ENCODE measurements at regions not wholly inside any gene's neighbourhood (a gene's known extent, or its start where the extent isn't known, plus 50 kb on each side); places are given as distances from the start of the nearest gene placed in this dataset.
"Not testable (repeated sequence)": the region's sequence is repeated elsewhere in the genome, so short reads cannot be mapped to it uniquely, and the experiment has no call there.

GRCh38 chr3:169029674-169030285 is 633.7 kb downstream of the MECOM start:
- H3K36me3 Mint-ChIP-seq (ENCODE audit: low read depth) = no peaks in the 10 kb centered on the region
- H3K4me3 Mint-ChIP-seq = no peak overlapping the region
- ATAC-seq (no peak), DNase-seq (no peak)
- H3K27ac Mint-ChIP-seq = no peak overlapping the region
- H3K27me3 Mint-ChIP-seq (ENCODE audit: low read depth) = no peaks in the 10 kb centered on the region
- no peaks in the 10 kb centered on the region for H3K9me3 Mint-ChIP-seq (ENCODE audit: insufficient read depth)
- CTCF ChIA-PET = no interaction called here
- POLR2A ChIA-PET = no interaction called here
- H3K4me1 Mint-ChIP-seq (ENCODE audit: low read depth) = no peaks in the 10 kb centered on the region

- H3K36me3 Mint-ChIP-seq (ENCODE audit: low read depth) = no peaks in the 10 kb centered on the region
- POLR2A ChIA-PET = no interaction called here
- no peaks in the 10 kb centered on the region for H3K4me1 Mint-ChIP-seq (ENCODE audit: low read depth)
- CTCF ChIA-PET = no interaction called here
- H3K27me3 Mint-ChIP-seq (ENCODE audit: low read depth) = no peaks in the 10 kb centered on the region
- no peak for DNase-seq
- no peak overlapping the region for H3K27ac Mint-ChIP-seq
- H3K4me3 Mint-ChIP-seq = no peak overlapping the region
- no peaks in the 10 kb centered on the region for H3K9me3 Mint-ChIP-seq (ENCODE audit: insufficient read depth)
- no peak for ATAC-seq
Observed at GRCh38 chr3:169028716-169029115, 634.8 kb downstream of the MECOM start.

GRCh38 chr3:169026543-169027182 is 636.8 kb downstream of the MECOM start:
- no peak overlapping the region for H3K4me3 Mint-ChIP-seq
- ATAC-seq (no peak), DNase-seq (no peak)
- no peaks in the 10 kb centered on the region for H3K36me3 Mint-ChIP-seq (ENCODE audit: low read depth)
- no peaks in the 10 kb centered on the region for H3K27me3 Mint-ChIP-seq (ENCODE audit: low read depth)
- H3K4me1 Mint-ChIP-seq (ENCODE audit: low read depth) = no peaks in the 10 kb centered on the region
- no peaks in the 10 kb centered on the region for H3K9me3 Mint-ChIP-seq (ENCODE audit: insufficient read depth)
- no peak overlapping the region for H3K27ac Mint-ChIP-seq
- CTCF ChIA-PET = no interaction called here
- POLR2A ChIA-PET = no interaction called here

- Mint-ChIP-seq H3K9me3 (ENCODE audit: insufficient read depth) (no peaks in the 10 kb centered on the region), H3K36me3 (ENCODE audit: low read depth) (no peaks in the 10 kb centered on the region), H3K27ac (no peak overlapping the region), H3K4me3 (no peak overlapping the region), H3K4me1 (ENCODE audit: low read depth) (no peaks in the 10 kb centered on the region), H3K27me3 (ENCODE audit: low read depth) (no peaks in the 10 kb centered on the region)
- CTCF ChIA-PET = no interaction called here
- POLR2A ChIA-PET = no interaction called here
- DNase-seq (no peak), ATAC-seq (no peak)
Observed at GRCh38 chr3:169022457-169022856, 641.1 kb downstream of the MECOM start.

- ChIA-PET CTCF (interaction anchor here (1.1 kb wide), 1 partner anchor 129 kb away, joined by 3 read pairs; no protein-coding TSS in a partner anchor), POLR2A (no interaction called here)
- no peak overlapping the region for H3K27ac Mint-ChIP-seq
- DNase-seq (no peak), ATAC-seq (no peak)
- H3K27me3 Mint-ChIP-seq (ENCODE audit: low read depth) = no peaks in the 10 kb centered on the region
- H3K36me3 Mint-ChIP-seq (ENCODE audit: low read depth) = no peaks in the 10 kb centered on the region
- H3K4me3 Mint-ChIP-seq = no peak overlapping the region
- H3K4me1 Mint-ChIP-seq (ENCODE audit: low read depth) = no peaks in the 10 kb centered on the region
- no peaks in the 10 kb centered on the region for H3K9me3 Mint-ChIP-seq (ENCODE audit: insufficient read depth)
Observed at GRCh38 chr3:169020371-169020770, 643.1 kb downstream of the MECOM start.

- ChIA-PET POLR2A (no interaction called here), CTCF (no interaction called here)
- DNase-seq (no peak), ATAC-seq (no peak)
- Mint-ChIP-seq H3K36me3 (ENCODE audit: low read depth) (no peaks in the 10 kb centered on the region), H3K9me3 (ENCODE audit: insufficient read depth) (no peaks in the 10 kb centered on the region), H3K4me1 (ENCODE audit: low read depth) (no peaks in the 10 kb centered on the region), H3K4me3 (no peak overlapping the region), H3K27ac (no peak overlapping the region), H3K27me3 (ENCODE audit: low read depth) (no peaks in the 10 kb centered on the region)
Observed at GRCh38 chr3:169009453-169009852, 654.1 kb downstream of the MECOM start.

- POLR2A ChIA-PET = no interaction called here
Observed at GRCh38 chr3:169008776-169009358, 654.6 kb downstream of the MECOM start.

GRCh38 chr3:169007145-169007544 is 656.4 kb downstream of the MECOM start:
- DNase-seq (no peak), ATAC-seq (no peak)
- POLR2A ChIA-PET = no interaction called here
- Mint-ChIP-seq H3K36me3 (ENCODE audit: low read depth) (no peaks in the 10 kb centered on the region), H3K4me1 (ENCODE audit: low read depth) (no peaks in the 10 kb centered on the region), H3K27me3 (ENCODE audit: low read depth) (no peaks in the 10 kb centered on the region), H3K4me3 (no peak overlapping the region), H3K9me3 (ENCODE audit: insufficient read depth) (no peaks in the 10 kb centered on the region), H3K27ac (no peak overlapping the region)
- CTCF ChIA-PET = no interaction called here

More at GRCh38 chr3:169008776-169009358, 654.6 kb downstream of the MECOM start:
- H3K9me3 Mint-ChIP-seq (ENCODE audit: insufficient read depth) = no peaks in the 10 kb centered on the region
- H3K27me3 Mint-ChIP-seq (ENCODE audit: low read depth) = no peaks in the 10 kb centered on the region
- no peaks in the 10 kb centered on the region for H3K36me3 Mint-ChIP-seq (ENCODE audit: low read depth)
- no peaks in the 10 kb centered on the region for H3K4me1 Mint-ChIP-seq (ENCODE audit: low read depth)
- no peak overlapping the region for H3K4me3 Mint-ChIP-seq
- no peak for ATAC-seq
- H3K27ac Mint-ChIP-seq = no peak overlapping the region
- CTCF ChIA-PET = no interaction called here
- DNase-seq = no peak

GRCh38 chr3:169006398-169006797 is 657.1 kb downstream of the MECOM start:
- ATAC-seq; POLR2A ChIA-PET; H3K4me3 Mint-ChIP-seq; H3K36me3 Mint-ChIP-seq (ENCODE audit: low read depth); H3K9me3 Mint-ChIP-seq (ENCODE audit: insufficient read depth); H3K27ac Mint-ChIP-seq; H3K27me3 Mint-ChIP-seq (ENCODE audit: low read depth); DNase-seq; CTCF ChIA-PET; H3K4me1 Mint-ChIP-seq (ENCODE audit: low read depth): not testable (repeated sequence)

GRCh38 chr3:169002689-169003088 is 660.8 kb downstream of the MECOM start:
- Mint-ChIP-seq H3K27ac (no peak overlapping the region), H3K36me3 (ENCODE audit: low read depth) (no peaks in the 10 kb centered on the region), H3K4me1 (ENCODE audit: low read depth) (no peaks in the 10 kb centered on the region), H3K4me3 (no peak overlapping the region), H3K9me3 (ENCODE audit: insufficient read depth) (no peaks in the 10 kb centered on the region), H3K27me3 (ENCODE audit: low read depth) (no peaks in the 10 kb centered on the region)
- DNase-seq (no peak), ATAC-seq (no peak)
- ChIA-PET POLR2A (no interaction called here), CTCF (no interaction called here)

- CTCF ChIA-PET = no interaction called here
- Mint-ChIP-seq H3K27ac (no peak overlapping the region), H3K9me3 (ENCODE audit: insufficient read depth) (no peaks in the 10 kb centered on the region), H3K36me3 (ENCODE audit: low read depth) (no peaks in the 10 kb centered on the region), H3K4me1 (ENCODE audit: low read depth) (no peaks in the 10 kb centered on the region), H3K4me3 (no peak overlapping the region), H3K27me3 (ENCODE audit: low read depth) (no peaks in the 10 kb centered on the region)
- POLR2A ChIA-PET = no interaction called here
- ATAC-seq (no peak), DNase-seq (no peak)
Observed at GRCh38 chr3:168998792-168999191, 664.7 kb downstream of the MECOM start.

GRCh38 chr3:168997488-168997887 is 666.0 kb downstream of the MECOM start:
- H3K27ac Mint-ChIP-seq = no peak overlapping the region

GRCh38 chr3:168996622-168997021 is 666.9 kb downstream of the MECOM start:
- Mint-ChIP-seq H3K27me3 (ENCODE audit: low read depth) (no peaks in the 10 kb centered on the region), H3K27ac (no peak overlapping the region), H3K4me3 (no peak overlapping the region), H3K36me3 (ENCODE audit: low read depth) (no peaks in the 10 kb centered on the region), H3K9me3 (ENCODE audit: insufficient read depth) (no peaks in the 10 kb centered on the region), H3K4me1 (ENCODE audit: low read depth) (no peaks in the 10 kb centered on the region)
- DNase-seq (no peak), ATAC-seq (no peak)
- POLR2A ChIA-PET = no interaction called here
- CTCF ChIA-PET = no interaction called here

More at GRCh38 chr3:168997488-168997887, 666.0 kb downstream of the MECOM start:
- CTCF ChIA-PET = no interaction called here
- no peaks in the 10 kb centered on the region for H3K27me3 Mint-ChIP-seq (ENCODE audit: low read depth)
- H3K36me3 Mint-ChIP-seq (ENCODE audit: low read depth) = no peaks in the 10 kb centered on the region
- DNase-seq = no peak
- no peaks in the 10 kb centered on the region for H3K4me1 Mint-ChIP-seq (ENCODE audit: low read depth)
- ATAC-seq = no peak
- POLR2A ChIA-PET = no interaction called here
- H3K4me3 Mint-ChIP-seq = no peak overlapping the region
- no peaks in the 10 kb centered on the region for H3K9me3 Mint-ChIP-seq (ENCODE audit: insufficient read depth)

All from activated CD8-positive, alpha-beta T cell treated with anti-CD3 and anti-CD28 coated beads, Interleukin-2, amount 10 ng/mL, durations not matched to agents 7 days and 5 days (primary cell).